Astrocyte of the cerebellum (primary cell): ENCODE measurements at regions not wholly inside any gene's neighbourhood (a gene's known extent, or its start where the extent isn't known, plus 50 kb on each side); places are given as distances from the start of the nearest gene placed in this dataset.

Experiments used
- DNase-seq: peaks from one replicate; pipeline ENCODE4 v3.0.0-alpha.2; 2011; ENCODE audit warnings: low read depth
- H3K4me3 ChIP-seq: 2 replicates; pipeline ENCODE4 v1.5.1; 2011; ENCODE audit warnings: mild to moderate bottlenecking, low read depth, low read length, moderate library complexity
- CTCF ChIP-seq: IDR thresholded peaks from 2 replicates; pipeline ENCODE4 v1.5.1; 2012; ENCODE audit warnings: low read length, low read depth, moderate library complexity, mild to moderate bottlenecking; ENCODE audit errors: missing control alignments
- in situ Hi-C: cut with HindIII; loops from 2 replicates; pipeline ENCODE4 v1.10.0; 2017; ENCODE audit warnings: low sequenced_read_pairs

DNA sequence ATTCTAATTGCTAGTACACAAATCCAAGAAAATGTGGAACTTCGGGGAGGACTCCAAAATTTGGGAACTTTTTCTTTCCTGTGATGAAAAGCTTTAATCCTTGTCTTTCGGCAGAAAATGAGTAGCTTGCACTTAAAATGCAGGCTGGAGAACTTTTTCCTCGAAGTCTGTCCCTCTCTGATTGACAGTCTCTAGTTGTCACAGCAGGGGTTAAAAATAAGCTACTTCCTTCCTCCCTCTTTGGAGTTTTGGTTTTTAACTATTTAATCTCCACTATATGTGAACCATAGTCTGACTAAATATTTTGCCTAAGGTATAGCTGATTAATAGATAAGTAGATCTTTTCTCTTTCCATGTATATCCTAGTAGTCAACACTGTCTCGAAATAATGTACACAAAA is 66.8 kb upstream of the MBOAT1 start:
- in situ Hi-C loops = loop anchor here (25.0 kb wide), 1 partner anchor 258 kb away; the partner anchor contains the start of gene CDKAL1
- TF ChIP-seq CTCF = no peak
- no peak overlapping the region for H3K4me3 ChIP-seq
- no peak for DNase-seq

GRCh38 chr6:20279608-20280287 is 67.5 kb upstream of the MBOAT1 start:
- H3K4me3 ChIP-seq = no peak overlapping the region
- no peak for TF ChIP-seq CTCF
- no peak for DNase-seq
- in situ Hi-C loops = loop anchor here (25.0 kb wide), 1 partner anchor 258 kb away; the partner anchor contains the start of gene CDKAL1

DNA sequence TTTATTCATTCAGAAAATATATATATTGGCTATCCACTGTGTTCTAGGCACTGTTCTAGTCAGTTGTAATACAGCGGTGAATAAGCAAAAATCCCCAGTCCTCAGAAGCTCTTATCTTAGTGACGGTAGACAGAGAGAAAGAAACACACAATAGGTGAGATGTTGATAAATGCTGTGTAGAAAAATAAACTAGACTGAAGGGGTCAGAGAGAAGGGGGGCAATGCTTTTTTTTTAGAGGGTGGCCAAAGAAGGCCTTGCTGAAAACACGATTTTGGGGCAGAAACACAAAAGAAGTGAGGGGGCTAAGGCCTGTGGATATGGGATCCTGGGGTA is 68.0 kb upstream of the MBOAT1 start:
- no peak for DNase-seq
- in situ Hi-C loops = loop anchor here (25.0 kb wide), 1 partner anchor 257 kb away; the partner anchor contains the start of gene CDKAL1
- TF ChIP-seq CTCF = no peak
- no peak overlapping the region for H3K4me3 ChIP-seq

DNA sequence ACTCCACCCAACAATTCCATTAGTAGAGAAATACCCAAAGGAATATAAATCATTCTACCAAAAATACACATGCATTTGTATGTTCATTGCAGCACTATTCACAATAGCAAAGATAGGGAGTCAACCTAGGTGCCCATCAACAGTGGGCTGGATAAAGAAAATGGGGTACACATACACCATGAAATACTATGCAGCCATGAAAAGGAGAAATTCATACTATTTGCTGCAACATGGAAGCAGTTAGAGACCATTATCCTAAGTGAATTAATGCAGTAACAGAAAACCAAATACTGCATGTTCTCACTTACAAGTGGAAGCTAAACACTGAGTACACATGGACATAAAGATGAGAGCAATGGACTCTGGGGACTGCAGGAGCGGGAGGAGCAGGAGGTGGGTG is 72.4 kb upstream of the MBOAT1 start:
- TF ChIP-seq CTCF = no peak
- in situ Hi-C loops = loop anchor here (25.0 kb wide), 1 partner anchor 253 kb away; the partner anchor contains the start of gene CDKAL1
- DNase-seq = no peak
- H3K4me3 ChIP-seq = no peak overlapping the region

DNA sequence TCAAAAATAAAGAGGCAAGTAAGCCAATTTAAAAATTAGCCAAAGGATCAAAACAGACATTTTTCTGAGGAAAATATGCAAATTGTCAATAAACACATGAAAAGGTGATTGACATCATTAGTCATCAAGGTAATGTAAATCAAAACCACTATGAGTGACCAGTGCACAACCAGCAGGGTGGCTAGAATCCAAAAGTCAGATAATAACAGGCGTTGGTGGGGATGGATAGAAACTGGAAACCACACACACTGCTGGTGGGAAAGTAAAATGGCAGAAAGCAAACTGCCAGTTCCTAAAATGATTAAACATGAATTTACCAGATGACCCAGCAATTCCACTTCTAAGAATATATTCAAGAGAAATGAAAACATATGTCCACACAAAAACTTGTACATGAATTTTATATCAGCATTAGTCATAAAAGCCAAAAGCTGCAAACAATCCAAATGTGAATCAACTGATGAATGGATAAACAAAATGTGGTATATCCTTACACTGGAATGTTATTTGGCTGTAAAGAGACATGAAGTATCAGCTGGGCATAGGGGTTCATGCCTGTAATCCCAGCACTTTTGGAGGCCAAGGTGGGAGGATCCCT is 74.8 kb upstream of the MBOAT1 start:
- DNase-seq = no peak
- in situ Hi-C loops = loop anchor here (25.0 kb wide), 1 partner anchor 250 kb away; the partner anchor contains the start of gene CDKAL1
- H3K4me3 ChIP-seq = no peak overlapping the region
- no peak for TF ChIP-seq CTCF

DNA sequence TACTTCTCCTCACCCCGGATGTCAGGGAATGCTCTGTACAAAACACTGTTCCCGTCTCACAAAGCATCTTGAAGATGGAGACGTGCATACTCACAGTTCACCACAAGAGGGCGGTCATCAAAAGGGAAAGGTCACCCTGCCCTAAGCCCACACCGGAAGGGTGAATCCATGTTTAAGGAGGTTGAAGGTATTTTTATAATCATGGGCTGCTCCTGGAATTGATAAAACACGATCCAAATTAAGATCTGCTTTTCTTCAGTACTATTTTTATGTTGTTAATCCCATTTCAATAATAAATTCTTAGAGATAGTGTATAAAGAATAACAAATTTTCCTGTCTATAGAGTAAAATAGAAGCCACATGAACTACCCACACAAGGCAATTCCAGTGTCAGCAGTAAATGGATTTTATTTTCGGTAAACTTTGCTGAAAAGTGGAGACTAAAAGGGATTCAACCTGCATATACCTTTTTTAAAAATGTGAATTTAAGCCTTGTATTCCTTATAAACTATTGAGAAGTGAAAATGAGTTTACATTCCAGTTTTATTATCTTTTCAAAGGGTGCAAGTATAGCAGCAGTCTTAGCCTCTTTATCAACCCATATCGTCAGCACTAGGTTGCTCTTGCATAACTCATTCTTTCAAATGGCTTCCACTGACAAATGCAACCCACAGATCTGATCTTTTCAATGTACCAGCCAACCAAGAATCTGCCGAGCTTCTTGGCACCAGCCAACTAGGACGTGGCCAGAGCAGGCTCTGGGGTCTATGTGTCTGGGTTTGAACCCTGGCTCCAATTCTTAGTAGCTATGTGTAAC is 79.7 kb upstream of the MBOAT1 start:
- H3K4me3 ChIP-seq = no peak overlapping the region
- in situ Hi-C loops = loop anchor here (25.0 kb wide), 1 partner anchor 245 kb away; the partner anchor contains the start of gene CDKAL1
- DNase-seq = peak; percentile 79
- TF ChIP-seq CTCF = peak; percentile 94
